ENCODE measurements at regions not wholly inside any gene's neighbourhood (a gene's known extent, or its start where the extent isn't known, plus 50 kb on each side); places are given as distances from the start of the nearest gene placed in this dataset.

- Histone ChIP-seq H3K4me1 (ENCODE audit: insufficient read depth, low read length) (no peaks in the 10 kb centered on the region), H4K20me1 (ENCODE audit: insufficient read depth, low read length) (no peaks in the 10 kb centered on the region), H3K4me3 (replicated peaks in 1 of 3; ENCODE audit: insufficient read depth in 1 of 3, low read depth in 2 of 3, low read length in 3 of 3) (no peak overlapping the region), H3K4me2 (ENCODE audit: low read depth, low read length) (no peak overlapping the region), H3K27ac (ENCODE audit: extremely low read length, insufficient read depth, low read length) (no peak overlapping the region), H3K27me3 (ENCODE audit: control insufficient read depth in 1 of 2, insufficient read depth in 2 of 2, low read length in 2 of 2) (no peaks in the 10 kb centered on the region), H3K9me3 (ENCODE audit: low read length) (peaks cover 90% of the 10 kb centered on the region), H3K9ac (ENCODE audit: insufficient read depth, low read depth, low read length) (no peak overlapping the region), H3K79me2 (ENCODE audit: insufficient read depth, low read length) (no peaks in the 10 kb centered on the region), H2AFZ (ENCODE audit: low read length) (no peak overlapping the region), H3K36me3 (replicated peaks in 1 of 2; ENCODE audit: control insufficient read depth in 1 of 2, insufficient read depth in 2 of 2, low read length in 2 of 2) (no peaks in the 10 kb centered on the region)
- intact Hi-C loops (cut with micrococcal nuclease; ENCODE audit: unreplicated experiment) (no loop called here), in situ Hi-C loops (cut with HindIII; ENCODE audit: extremely low pct_ligation_motif_present, low pct_unique_long_range_greater_than_20kb) (no loop called here)
- ATAC-seq = no peak
- ChIA-PET POLR2A (no interaction called here), CTCF (ENCODE audit: low intra/inter-chr PET ratio, low total read pairs) (no interaction called here)
- no peak for FAIRE-seq
- no peak for TF ChIP-seq NR2F2 (IDR thresholded peaks at IDR 0.05; ENCODE audit: borderline replicate concordance, low read depth)
- TF ChIP-seq YEATS2 (CRISPR knock-in tag; IDR thresholded peaks at IDR 0.05; ENCODE audit: borderline replicate concordance) = no peak
- no peak for TF ChIP-seq ZNF234 (CRISPR knock-in tag; conservative IDR thresholded peaks at IDR 0.05)
- TF ChIP-seq ZC3H4 (CRISPR knock-in tag; IDR thresholded peaks at IDR 0.05; ENCODE audit: borderline replicate concordance) = no peak
- no peak for TF ChIP-seq ZNF160 (CRISPR knock-in tag; IDR thresholded peaks at IDR 0.05)
- no peak for TF ChIP-seq TFE3 (CRISPR knock-in tag; IDR thresholded peaks at IDR 0.05)
- TF ChIP-seq ASH2L (IDR thresholded peaks at IDR 0.05; ENCODE audit: insufficient read length, low read depth, low read length) = no peak
- TF ChIP-seq NCOA2 (CRISPR knock-in tag; IDR thresholded peaks at IDR 0.05) = no peak
- no peak for TF ChIP-seq HOXD1 (CRISPR knock-in tag; IDR thresholded peaks at IDR 0.05)
- TF ChIP-seq NFAT5 (CRISPR knock-in tag; IDR thresholded peaks at IDR 0.05) = no peak
- TF ChIP-seq SIN3A (IDR thresholded peaks at IDR 0.05; ENCODE audit: borderline replicate concordance, low read depth, low read length) = no peak
- TF ChIP-seq ZNF260 (CRISPR knock-in tag; IDR thresholded peaks at IDR 0.05; ENCODE audit: borderline replicate concordance, low read depth) = no peak
- TF ChIP-seq EEA1 (CRISPR knock-in tag; IDR thresholded peaks at IDR 0.05; ENCODE audit: borderline replicate concordance) = no peak
- no peak for TF ChIP-seq DZIP1 (CRISPR knock-in tag; IDR thresholded peaks at IDR 0.05)
- TF ChIP-seq ZNF672 (CRISPR knock-in tag; IDR thresholded peaks at IDR 0.05) = no peak
- TF ChIP-seq HNF4G (IDR thresholded peaks at IDR 0.05; ENCODE audit: borderline replicate concordance, low read depth, low read length) = no peak
- no peak for TF ChIP-seq HNF4G (CRISPR knock-in tag; IDR thresholded peaks at IDR 0.05; ENCODE audit: borderline replicate concordance, low read depth)
- TF ChIP-seq POLR2AphosphoS2 (IDR thresholded peaks at IDR 0.05; ENCODE audit: low read depth, low read length) = no peak
- no TSS peak for BruUV-seq (replicated peaks)
- no peak for DNase-seq (ENCODE audit: low spot score)
These were observed 455.1 kb downstream of the KIF2B start for GRCh38 chr17:54277868-54278267.
